HG03432 (cell line): ENCODE measurements at regions not wholly inside any gene's neighbourhood (a gene's known extent, or its start where the extent isn't known, plus 50 kb on each side); places are given as distances from the start of the nearest gene placed in this dataset.

Experiments used
- ATAC-seq: cut with Tn5 transposase; IDR thresholded peaks from one replicate; pipeline ENCODE4 v1.9.1; 2021; ENCODE audit warnings: mild to moderate bottlenecking, moderate library complexity; ENCODE audit not compliant: unreplicated experiment

- ATAC-seq = no peak
These were observed 125.0 kb upstream of the TBL1X start for GRCh38 chrX:9339603-9340491.

- ATAC-seq = peak; percentile 47
These were observed 124.1 kb upstream of the TBL1X start for GRCh38 chrX:9340598-9341290.

DNA sequence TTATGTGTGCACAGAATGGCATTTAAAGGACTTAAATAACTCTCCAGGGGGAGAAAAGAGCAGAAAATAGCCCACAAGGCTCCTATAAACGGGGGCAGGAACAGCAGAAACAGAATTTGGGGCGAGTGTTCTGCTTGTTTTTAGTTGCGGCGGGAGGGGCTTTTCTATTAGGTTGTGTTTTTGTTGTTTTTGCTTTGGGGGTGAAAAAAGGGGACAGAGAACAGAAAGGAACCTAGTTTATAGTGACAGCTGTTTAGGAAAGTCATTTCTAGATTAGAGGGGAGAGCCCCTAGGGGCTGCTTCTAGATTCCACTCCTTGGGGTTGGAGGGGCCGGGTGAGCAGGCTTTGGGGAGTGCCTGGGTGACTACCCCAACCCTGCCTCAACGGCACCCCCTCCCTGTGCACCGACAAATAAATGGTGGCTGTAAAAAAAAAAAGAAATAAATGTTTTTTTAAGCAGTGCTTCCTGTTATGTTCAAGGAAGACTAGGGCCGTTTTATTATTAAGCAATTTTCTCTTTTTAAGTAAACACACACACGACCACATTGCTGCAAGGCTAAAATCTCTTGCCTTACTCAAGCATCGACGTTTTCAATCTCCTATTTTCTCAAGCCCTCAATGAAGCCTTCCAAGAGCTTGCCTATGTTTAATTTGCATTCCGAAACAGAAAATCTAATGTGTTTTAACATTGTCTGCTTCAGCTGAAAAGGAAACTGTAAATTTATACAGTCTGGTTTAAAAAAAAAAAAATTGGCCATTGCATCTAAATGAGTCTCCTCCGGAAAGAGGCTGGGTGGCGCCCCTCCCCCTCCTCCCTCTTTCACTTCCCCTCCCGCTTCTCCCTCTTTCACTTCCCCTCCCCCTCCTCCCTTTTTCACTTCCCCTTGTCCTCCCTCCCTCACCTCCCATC is 123.3 kb upstream of the TBL1X start:
- ATAC-seq = peak; percentile 90

GRCh38 chrX:9342561-9343051 is 122.3 kb upstream of the TBL1X start:
- no peak for ATAC-seq

GRCh38 chrX:9343971-9344370 is 120.9 kb upstream of the TBL1X start:
- ATAC-seq = no peak

DNA sequence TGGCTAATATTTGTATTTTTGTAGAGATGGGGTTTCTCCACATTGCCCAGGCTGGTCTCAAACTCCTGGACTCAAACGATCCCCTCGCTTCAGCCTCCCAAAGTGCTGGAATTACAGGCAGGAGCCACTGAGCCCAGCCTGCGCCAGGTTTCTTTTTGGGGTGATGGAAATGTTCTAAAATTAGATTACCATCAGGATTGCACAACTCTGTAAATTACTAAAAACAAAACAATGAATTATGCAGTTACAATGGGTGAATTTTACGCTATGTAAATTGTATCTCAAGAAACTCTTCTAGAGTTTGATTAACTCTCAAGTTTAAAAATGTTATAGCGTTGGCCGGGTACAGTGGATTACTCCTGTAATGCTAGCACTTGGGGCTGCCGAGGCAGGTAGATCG is 118.9 kb upstream of the TBL1X start:
- no peak for ATAC-seq

GRCh38 chrX:9349572-9350494 is 115.0 kb upstream of the TBL1X start:
- no peak for ATAC-seq

DNA sequence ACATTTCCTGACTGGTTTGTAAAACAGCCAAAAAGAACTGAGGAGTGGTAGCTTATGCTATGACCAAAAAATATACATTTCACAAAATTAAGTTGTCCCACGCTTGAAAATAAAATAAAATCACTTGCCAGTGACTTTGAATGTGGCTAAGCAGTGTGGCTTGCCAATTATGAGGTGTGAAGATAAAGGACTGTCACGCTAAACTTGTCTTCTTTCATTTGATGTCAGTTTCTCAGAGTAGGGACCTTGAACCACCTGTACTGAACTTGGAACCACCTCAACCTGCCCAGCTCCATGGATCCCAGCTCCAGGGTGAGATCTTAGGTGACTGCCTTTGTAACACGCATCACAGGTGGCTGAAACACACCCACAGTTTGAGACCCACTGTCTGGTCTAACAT is 113.7 kb upstream of the TBL1X start:
- no peak for ATAC-seq

DNA sequence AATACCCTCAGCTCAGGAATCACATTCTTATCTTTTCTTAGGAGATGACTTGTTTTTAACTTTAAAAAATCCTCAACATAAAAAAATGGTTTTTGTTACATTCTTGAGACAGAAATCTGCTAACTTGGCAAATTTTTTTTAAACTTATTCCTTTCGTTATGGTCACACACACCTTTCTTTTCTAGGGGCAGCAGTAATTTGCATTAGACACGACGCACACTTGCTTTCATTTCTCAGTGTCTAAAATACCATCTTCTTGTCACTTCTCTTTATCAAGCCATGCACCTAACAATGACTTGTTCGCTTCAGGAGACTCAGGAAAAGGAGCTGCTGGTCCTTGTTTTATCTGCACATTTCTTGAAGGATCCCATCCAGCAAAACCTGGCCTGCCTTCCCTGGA is 112.6 kb upstream of the TBL1X start:
- peak; percentile 75 for ATAC-seq

GRCh38 chrX:9352694-9353411 is 112.0 kb upstream of the TBL1X start:
- ATAC-seq = peak; percentile 85

DNA sequence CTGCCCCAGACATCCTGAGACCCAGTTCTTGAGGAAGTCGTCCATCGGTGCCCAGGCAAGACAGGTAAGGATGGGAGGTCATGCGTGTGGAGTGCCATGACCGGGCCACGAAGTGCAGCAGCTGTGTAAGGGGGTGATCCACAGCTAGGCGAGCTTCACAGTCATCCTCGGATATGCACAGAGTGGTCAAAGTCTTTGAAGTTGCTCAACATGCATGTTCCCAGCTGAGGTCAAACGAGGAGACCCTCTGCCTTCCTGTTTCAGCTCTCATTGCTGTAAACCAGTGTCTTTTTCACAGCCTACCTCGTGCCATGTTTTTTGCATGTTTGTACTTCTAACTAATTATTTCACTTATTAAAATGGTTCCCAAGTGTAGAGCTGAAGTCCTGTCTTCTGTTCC is 109.9 kb upstream of the TBL1X start:
- no peak for ATAC-seq

- ATAC-seq = no peak
These were observed 109.1 kb upstream of the TBL1X start for GRCh38 chrX:9355739-9356138.

DNA sequence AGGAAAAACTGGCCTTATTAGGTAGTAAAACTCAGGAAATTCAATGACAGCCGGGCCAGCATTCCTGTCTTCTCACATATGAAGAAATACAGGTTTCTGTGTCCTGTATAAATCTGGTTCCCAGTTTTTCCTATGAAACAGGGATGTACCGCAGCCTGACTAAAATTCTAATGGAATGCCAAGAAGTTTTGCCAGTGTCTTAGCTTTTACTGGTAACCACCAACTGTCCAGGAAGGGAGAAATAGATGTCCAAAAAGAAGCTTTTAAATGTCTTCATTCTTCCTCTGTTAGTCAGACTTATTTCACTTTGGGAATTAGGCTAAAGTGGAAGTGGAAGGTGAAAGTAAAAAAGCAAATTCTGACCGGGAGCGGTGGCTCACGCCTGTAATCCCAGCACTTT is 108.0 kb upstream of the TBL1X start:
- no peak for ATAC-seq

DNA sequence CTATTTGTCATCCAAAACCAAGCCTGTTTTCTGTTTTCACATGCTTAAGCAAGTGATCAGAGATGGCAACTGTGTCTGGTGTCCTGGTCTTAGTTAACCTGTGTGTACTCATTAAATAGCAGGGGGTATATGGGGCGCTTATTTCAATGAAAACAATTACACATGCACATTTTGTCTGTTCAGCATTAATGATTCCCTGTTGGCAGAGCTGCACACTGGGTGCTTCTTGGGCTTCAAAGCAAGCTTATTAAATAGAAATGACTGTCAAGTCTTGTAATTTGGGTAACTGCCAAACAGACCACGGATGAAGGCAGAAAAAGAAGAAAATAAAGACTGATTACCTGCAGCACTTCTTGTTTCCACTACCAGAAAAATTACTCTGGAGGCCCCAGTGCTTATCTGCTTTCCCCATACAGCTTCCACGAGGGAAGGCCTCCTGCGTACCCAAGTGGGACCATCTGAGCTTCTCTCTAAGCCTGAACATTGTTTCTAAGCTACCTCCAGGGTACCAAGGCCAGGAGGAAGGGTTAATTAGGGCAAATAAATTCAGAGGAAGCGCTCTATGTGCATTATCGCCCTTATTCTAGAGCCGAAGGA is 107.2 kb upstream of the TBL1X start:
- no peak for ATAC-seq

DNA sequence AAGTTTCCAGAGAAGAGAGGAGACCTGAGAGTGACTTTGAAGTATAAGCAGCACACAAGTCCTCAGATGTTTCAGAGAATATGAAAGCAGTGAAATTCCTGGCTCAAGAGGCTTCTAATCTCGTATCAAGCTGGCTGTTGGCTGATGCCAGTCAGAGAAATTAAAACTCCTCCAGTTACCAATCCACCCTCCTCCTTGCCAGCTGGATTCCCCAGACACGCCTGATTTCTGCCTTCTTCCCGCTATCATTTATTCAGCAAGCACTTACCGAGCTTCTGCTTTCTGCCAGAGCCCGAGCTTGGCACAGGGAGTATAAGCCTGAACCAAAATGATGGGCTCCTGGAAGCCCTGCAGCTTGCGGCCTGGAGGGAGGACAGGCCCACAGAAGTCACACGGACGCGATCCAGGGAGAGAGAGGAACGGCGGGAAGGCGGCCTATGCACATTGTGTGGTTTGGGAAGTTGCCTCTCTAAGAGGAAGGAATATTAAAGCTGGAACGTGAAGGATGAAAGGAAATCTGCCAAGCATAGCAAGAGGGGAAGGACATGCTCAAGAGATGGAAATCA is 102.4 kb upstream of the TBL1X start:
- ATAC-seq = no peak

- ATAC-seq = no peak
These were observed 97.4 kb upstream of the TBL1X start for GRCh38 chrX:9367421-9367820.

- no peak for ATAC-seq
These were observed 96.6 kb upstream of the TBL1X start for GRCh38 chrX:9368262-9368661.

DNA sequence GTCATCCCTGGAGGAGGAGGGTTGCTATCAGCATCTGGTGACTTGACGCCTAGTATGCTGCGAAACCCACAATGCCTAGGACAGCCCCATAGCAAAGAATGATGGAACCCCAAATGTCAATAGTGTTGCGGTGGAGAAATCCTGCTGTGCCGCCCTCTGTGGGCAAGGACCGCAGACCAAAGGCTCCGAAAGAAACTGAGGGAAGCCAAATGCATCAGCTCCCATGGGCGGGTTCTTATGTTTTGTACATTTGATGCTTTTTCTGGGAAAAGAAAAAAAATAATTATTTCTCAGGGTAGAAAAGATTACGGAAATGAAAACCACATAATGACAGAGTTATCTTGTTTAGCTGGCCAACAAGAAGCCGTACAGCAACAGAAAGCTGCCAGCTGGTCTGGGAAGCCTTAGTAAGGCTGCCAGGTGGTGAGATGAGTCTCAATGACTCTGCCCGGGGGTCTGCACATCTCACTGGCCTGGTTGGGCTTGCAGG is 95.0 kb upstream of the TBL1X start:
- ATAC-seq = no peak
